ENCODE measurements at regions not wholly inside any gene's neighbourhood (a gene's known extent, or its start where the extent isn't known, plus 50 kb on each side); places are given as distances from the start of the nearest gene placed in this dataset.

- TF ChIP-seq CTCF (IDR thresholded peaks at IDR 0.05) = no peak
- no peak for TF ChIP-seq POLR2A (IDR thresholded peaks at IDR 0.05)
Measured at GRCh38 chr4:114474188-114474800, 124.3 kb upstream of the UGT8 start.

All from vagina (tissue), 2 donors.